Choroid plexus epithelial cell (primary cell): ENCODE measurements at regions not wholly inside any gene's neighbourhood (a gene's known extent, or its start where the extent isn't known, plus 50 kb on each side); places are given as distances from the start of the nearest gene placed in this dataset.

Source experiments
- DNase-seq: peaks from one replicate; pipeline ENCODE4 v3.0.0-alpha.2; 2010; ENCODE audit warnings: low read depth
- H3K4me3 ChIP-seq: 2 replicates; pipeline ENCODE4 v1.5.1; 2011; ENCODE audit warnings: low read depth, mild to moderate bottlenecking, control low read depth, low read length, moderate library complexity
- CTCF ChIP-seq: conservative IDR thresholded peaks from 2 replicates; pipeline ENCODE4 v1.5.1; 2011; ENCODE audit warnings: low read depth, mild to moderate bottlenecking, control low read depth, inconsistent platforms, low read length, moderate library complexity

DNA sequence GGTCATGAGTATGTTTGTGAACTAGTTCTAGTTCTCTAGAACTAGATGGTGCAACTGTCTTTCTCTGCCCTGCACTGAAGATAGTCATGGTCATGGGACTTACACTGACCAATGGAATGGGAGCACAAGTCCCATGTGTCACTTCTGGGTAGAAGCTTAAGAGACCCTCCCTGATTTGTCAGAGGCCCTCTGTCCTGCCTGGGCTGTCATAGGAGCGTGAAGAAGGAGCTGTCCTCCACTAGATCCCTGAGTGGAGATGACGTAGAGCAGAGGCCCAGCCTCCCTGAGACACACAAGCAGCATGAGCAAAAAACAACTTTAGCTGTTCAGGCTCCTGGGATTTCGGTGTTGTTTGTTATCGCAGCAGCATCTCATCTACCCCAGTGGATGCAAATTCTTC lies 514.5 kb downstream of the PREX1 start:
- no peak overlapping the region for H3K4me3 ChIP-seq
- peak; percentile 23 for DNase-seq
- TF ChIP-seq CTCF, result no peak

GRCh38 chr20:48311956-48312355 lies 515.8 kb downstream of the PREX1 start:
- no peak for TF ChIP-seq CTCF

DNA sequence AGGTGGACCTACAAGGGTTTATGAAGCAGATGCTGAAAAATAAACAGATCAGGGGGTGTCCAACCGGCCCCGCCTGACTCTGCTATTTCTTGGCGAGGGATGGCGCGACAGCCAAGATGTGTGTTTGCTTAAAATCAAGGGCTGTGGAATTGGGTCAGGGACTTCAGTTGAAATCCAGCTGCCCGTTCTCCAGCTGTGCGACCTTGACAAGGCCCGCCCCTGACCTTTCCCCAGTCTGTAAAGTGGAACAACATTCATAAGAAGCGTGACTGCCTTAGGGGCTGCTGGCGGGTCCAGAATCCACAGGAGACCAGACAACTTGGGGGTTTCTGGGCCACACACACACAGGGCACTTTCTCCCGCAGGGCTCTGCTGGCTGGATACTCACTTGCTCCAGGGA lies 517.5 kb downstream of the PREX1 start:
- TF ChIP-seq CTCF, result no peak
- no peak for DNase-seq
- no peak overlapping the region for H3K4me3 ChIP-seq

More at GRCh38 chr20:48311956-48312355, 515.8 kb downstream of the PREX1 start:
- DNase-seq, result no peak
- H3K4me3 ChIP-seq, result no peak overlapping the region

GRCh38 chr20:48309293-48309692 lies 518.5 kb downstream of the PREX1 start:
- TF ChIP-seq CTCF, result no peak
- DNase-seq, result no peak
- H3K4me3 ChIP-seq, result no peak overlapping the region

- no peak for DNase-seq
- no peak overlapping the region for H3K4me3 ChIP-seq
- TF ChIP-seq CTCF, result no peak
Measured at GRCh38 chr20:48308882-48309281, 518.9 kb downstream of the PREX1 start.

DNA sequence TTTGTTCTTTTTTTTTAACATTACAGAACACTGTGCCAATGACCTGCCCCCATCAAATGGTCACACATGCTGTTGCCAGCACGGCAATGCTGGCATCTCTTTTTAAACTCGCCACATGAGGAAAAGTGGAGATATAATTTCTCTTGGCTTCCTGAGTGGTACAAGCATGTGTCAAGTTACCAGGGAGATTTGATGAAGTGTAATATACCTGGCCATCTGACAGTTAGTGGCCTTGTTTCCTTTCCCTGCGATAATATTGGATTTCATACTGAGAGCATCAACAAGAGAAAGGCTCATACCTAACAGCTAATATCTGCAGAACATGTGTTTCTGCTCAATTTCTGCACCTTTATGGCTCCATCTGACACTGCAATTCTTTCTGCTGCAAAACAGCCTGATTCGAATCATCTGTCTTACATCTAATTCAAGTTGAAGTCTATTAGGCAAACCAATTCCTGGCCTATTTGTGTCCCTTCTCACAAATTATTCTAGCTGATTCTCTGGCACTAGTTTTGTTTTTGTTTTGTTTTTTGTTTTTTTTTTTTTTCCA lies 519.5 kb downstream of the PREX1 start:
- DNase-seq, result no peak
- no peak for TF ChIP-seq CTCF
- H3K4me3 ChIP-seq, result no peak overlapping the region

DNA sequence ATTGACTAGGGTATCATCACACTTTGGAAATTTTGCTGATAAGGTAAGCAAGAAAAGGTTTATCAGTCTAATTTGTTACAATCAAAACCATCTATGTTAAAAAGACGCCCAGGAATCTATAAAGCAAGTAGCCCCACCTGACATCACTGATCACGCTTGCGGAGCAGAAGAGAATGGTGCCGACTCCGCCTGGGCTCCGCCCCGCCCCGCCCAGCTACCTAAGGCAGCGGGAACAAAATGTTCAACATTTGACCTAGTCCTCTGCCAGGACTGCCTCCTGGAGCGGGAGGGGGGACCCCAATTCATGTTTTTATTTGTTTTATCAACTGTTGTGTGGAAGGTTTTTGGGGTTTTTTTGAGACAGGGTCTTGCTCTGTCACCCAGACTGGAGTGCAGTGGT lies 520.5 kb downstream of the PREX1 start:
- TF ChIP-seq CTCF, result no peak
- H3K4me3 ChIP-seq, result no peak overlapping the region
- DNase-seq, result no peak
